GM12878 (cell line): ENCODE measurements at regions not wholly inside any gene's neighbourhood (a gene's known extent, or its start where the extent isn't known, plus 50 kb on each side); places are given as distances from the start of the nearest gene placed in this dataset.

Source experiments
- ATAC-seq: fragments of 200-7000 bp; cut with Tn5 transposase; 3 replicates; pipeline ENCODE4 v1.9.1; 2020; ENCODE audit warnings: mild to moderate bottlenecking, moderate library complexity
- BruUV-seq: library from RNA; stranded (reverse); fragments of 400-500 nt; replicated peaks from 2 replicates; lab custom pipeline; 2021; lab: Mats Ljungman, UMichigan
- CTCF ChIA-PET: fragments of 300-600 bp; sonication (Branson Sonifier 250); formaldehyde crosslinking; extraction: SDS; loops from one replicate; lab custom pipeline; 2021; ENCODE audit warnings: inconsistent platforms; lab: Yijun Ruan, JAX
- POLR2A ChIA-PET: fragments of 350-600 bp; formaldehyde crosslinking; extraction: SDS; loops from one replicate; lab custom pipeline; 2021; ENCODE audit warnings: inconsistent platforms; lab: Charles Lee
- RAD21 ChIA-PET: fragments of 300-600 bp; sonication (Branson Sonifier 250); formaldehyde crosslinking; loops from one replicate; lab custom pipeline; 2023; ENCODE audit warnings: antibody characterized with exemption; ENCODE audit not compliant: unreplicated experiment; lab: Charles Lee
- SMC1A ChIA-PET: fragments of 300-600 bp; sonication (Branson Sonifier 250); formaldehyde crosslinking; loops from one replicate; lab custom pipeline; 2023; ENCODE audit not compliant: unreplicated experiment, uncharacterized antibody; lab: Charles Lee
- DNase-seq: peaks from one replicate; pipeline ENCODE4 v3.0.0-alpha.2; 2011; ENCODE audit warnings: low read depth, low spot score
- FAIRE-seq: peaks from 3 replicates; lab custom pipeline; 2011; peaks lifted over from hg19 to GRCh38; lab: Jason Lieb, UNC
- H2AFZ ChIP-seq: 2 replicates; pipeline ENCODE4 v1.6.0; 2011; ENCODE audit warnings: low read depth, low read length, control low read depth; ENCODE audit not compliant: control insufficient read depth
- H3K27ac ChIP-seq: 2 replicates; pipeline ENCODE4 v1.5.1; 2011; ENCODE audit warnings: control low read depth; ENCODE audit not compliant: control insufficient read depth, insufficient read depth
- H3K27me3 ChIP-seq, 2 experiments: replicated peaks in 1 of 2; 2 replicates each; pipeline versions ENCODE4 v1.6.0 to v1.6.1; 2011; ENCODE audit warnings: low read length in 1 of 2; ENCODE audit not compliant: control insufficient read depth in 2 of 2, insufficient read depth in 2 of 2
- H3K36me3 ChIP-seq, 2 experiments: 2 replicates each; pipeline ENCODE4 v1.5.1; 2011; ENCODE audit warnings: low read length in 1 of 2; ENCODE audit not compliant: control insufficient read depth in 2 of 2, insufficient read depth in 2 of 2
- H3K4me1 ChIP-seq: 2 replicates; pipeline ENCODE4 v1.6.1; 2011; ENCODE audit warnings: mild to moderate bottlenecking, low read length, moderate library complexity, mixed read lengths; ENCODE audit not compliant: control insufficient read depth, insufficient read depth
- H3K4me2 ChIP-seq: 2 replicates; pipeline ENCODE4 v1.6.0; 2011; ENCODE audit warnings: control low read depth; ENCODE audit not compliant: control insufficient read depth, insufficient read depth
- H3K4me3 ChIP-seq: fragments of 200-600 bp; sonication (generic); 2 replicates; pipeline ENCODE4 v1.5.1; 2016
- H3K79me2 ChIP-seq: 2 replicates; pipeline ENCODE4 v1.6.0; 2011; ENCODE audit warnings: low read length; ENCODE audit not compliant: control insufficient read depth, insufficient read depth
- H3K9ac ChIP-seq: 2 replicates; pipeline ENCODE4 v1.8.0; 2011; ENCODE audit warnings: low read length, control low read depth, mixed read lengths; ENCODE audit not compliant: control insufficient read depth, insufficient read depth
- H3K9me3 ChIP-seq: replicated peaks from 3 replicates; pipeline ENCODE4 v1.5.1; 2011; ENCODE audit warnings: mild to moderate bottlenecking, low read length; ENCODE audit not compliant: control insufficient read depth, insufficient read depth
- H4K20me1 ChIP-seq: 2 replicates; pipeline ENCODE4 v1.6.0; 2011; ENCODE audit not compliant: control insufficient read depth, insufficient read depth
- E2F8 ChIP-seq: fragments of 450-650 bp; IDR thresholded peaks from 2 replicates; pipeline ENCODE4 v1.6.1; 2018; ENCODE audit warnings: mild to moderate bottlenecking, low read depth, moderate library complexity; ENCODE audit not compliant: partially characterized antibody
- JUNB ChIP-seq: IDR thresholded peaks from 2 replicates; pipeline ENCODE4 v1.6.1; 2016; ENCODE audit warnings: antibody characterized with exemption, mild to moderate bottlenecking
- ZBTB33 ChIP-seq: fragments of 450-650 bp; IDR thresholded peaks from 2 replicates; pipeline ENCODE4 v1.6.1; 2017; ENCODE audit warnings: mild to moderate bottlenecking
- ZNF384 ChIP-seq: IDR thresholded peaks from 2 replicates; pipeline ENCODE4 v1.6.1; 2012; ENCODE audit warnings: low read depth, mild to moderate bottlenecking, low read length, improper control_type of control experiment, borderline replicate concordance
- WGBS: methylation state at CpG from one replicate; pipeline ENCODE4 v1.1.6; 2016; ENCODE audit warnings: low lambda C conversion rate; ENCODE audit not compliant: insufficient replicate concordance, insufficient coverage; ENCODE audit errors: missing lambda C conversion rate; 5-methylcytosine and 5-hydroxymethylcytosine counted together
- in situ Hi-C: fragments of 300-500 bp; cut with MboI; formaldehyde crosslinking; loops from 9 replicates; pipeline ENCODE4 v1.14.3; 2018; ENCODE audit warnings: mixed read lengths
- intact Hi-C: fragments of 100-400 bp; cut with micrococcal nuclease; formaldehyde crosslinking; loops from one replicate; pipeline ENCODE4 v1.14.2; 2022; ENCODE audit not compliant: unreplicated experiment

GRCh38 chr12:31221551-31221945 lies 104.4 kb downstream of the SINHCAF start:
- Histone ChIP-seq H3K27me3 (no peaks in the 10 kb centered on the region; a peak in 1 of 4 replicates), H3K9me3 (no peaks in the 10 kb centered on the region), H3K4me2 (no peak overlapping the region), H3K4me3 (no peak overlapping the region), H3K36me3 (no peaks in the 10 kb centered on the region), H3K79me2 (no peaks in the 10 kb centered on the region), H4K20me1 (no peaks in the 10 kb centered on the region), H3K4me1 (no peaks in the 10 kb centered on the region), H3K27ac (no peak overlapping the region), H3K9ac (no peak overlapping the region), H2AFZ (no peak overlapping the region)
- DNase-seq (no peak), FAIRE-seq (no peak), ATAC-seq (no peak)
- CTCF ChIA-PET: no interaction called here
- POLR2A ChIA-PET: no interaction called here
- in situ Hi-C loops: no loop called here
- RAD21 ChIA-PET: no interaction called here
- no TSS peak for BruUV-seq
- intact Hi-C loops: no loop called here
- TF ChIP-seq E2F8: no peak
- no peak for TF ChIP-seq ZNF384
- no peak for TF ChIP-seq JUNB
- TF ChIP-seq ZBTB33: no peak
- SMC1A ChIA-PET: no interaction called here
- 58% methylated on average over 10 of the region's 10 CpGs for WGBS
